PC-3 (cell line): ENCODE measurements at regions not wholly inside any gene's neighbourhood (a gene's known extent, or its start where the extent isn't known, plus 50 kb on each side); places are given as distances from the start of the nearest gene placed in this dataset.

ENCODE experiments used
- CTCF ChIP-seq: fragments of 300-600 bp; sonication (generic); conservative IDR thresholded peaks from 2 replicates; pipeline ENCODE4 v1.5.1; 2017; ENCODE audit warnings: antibody characterized with exemption, low read depth, mild to moderate bottlenecking, low read length
- EZH2 ChIP-seq: fragments of 300-600 bp; sonication (generic); IDR thresholded peaks from one replicate; pipeline ENCODE4 v1.6.1; 2017; ENCODE audit warnings: antibody characterized with exemption, mild to moderate bottlenecking, low read length; ENCODE audit not compliant: unreplicated experiment

GRCh38 chr7:46452561-46453135, 531.6 kb upstream of the IGFBP3 start:
- TF ChIP-seq CTCF = no peak
- TF ChIP-seq EZH2 = no peak
